Liver (tissue), 8 donors: ENCODE measurements at regions not wholly inside any gene's neighbourhood (a gene's known extent, or its start where the extent isn't known, plus 50 kb on each side); places are given as distances from the start of the nearest gene placed in this dataset.
A peak's percentile ranks its signal among the peaks of the same experiment; 100 is the strongest.

Experiments used
- DNase-seq: peaks from one replicate; pipeline ENCODE4 v3.0.0-alpha.2; 2017; ENCODE audit warnings: low spot score
- H3K27ac ChIP-seq, 2 donors: one replicate each; pipeline ENCODE4 v1.7.0; 2013; ENCODE audit warnings: inconsistent platforms in 2 of 2, low read length in 2 of 2, control low read depth in 1 of 2, low read depth in 1 of 2, mild to moderate bottlenecking in 1 of 2
- H3K27me3 ChIP-seq, 4 donors: one replicate each; pipeline versions ENCODE4 v1.6.1 to v1.7.0; 2013; ENCODE audit warnings: low read length in 3 of 4, inconsistent platforms in 1 of 4, mild to moderate bottlenecking in 1 of 4, moderate library complexity in 1 of 4; ENCODE audit not compliant: control insufficient read depth in 4 of 4, insufficient read depth in 4 of 4
- H3K36me3 ChIP-seq, 4 donors: one replicate each; pipeline versions ENCODE4 v1.6.1 to v1.7.0; 2013; ENCODE audit warnings: low read length in 3 of 4, mild to moderate bottlenecking in 3 of 4, low read depth in 1 of 4, moderate library complexity in 1 of 4; ENCODE audit not compliant: control insufficient read depth in 4 of 4, insufficient read depth in 3 of 4
- H3K4me1 ChIP-seq, 4 donors: one replicate each; pipeline versions ENCODE4 v1.6.1 to v1.7.0; 2013; ENCODE audit warnings: low read length in 3 of 4, mild to moderate bottlenecking in 3 of 4, moderate library complexity in 1 of 4; ENCODE audit not compliant: control insufficient read depth in 4 of 4, insufficient read depth in 4 of 4
- H3K4me3 ChIP-seq, 3 donors: one replicate each; pipeline versions ENCODE4 v1.6.1 to v1.7.0; 2013; ENCODE audit warnings: low read length in 3 of 3, control low read depth in 1 of 3, low read depth in 1 of 3, mild to moderate bottlenecking in 1 of 3
- H3K9ac ChIP-seq, 2 donors: one replicate each; pipeline ENCODE4 v1.7.0; 2013; ENCODE audit warnings: low read length in 2 of 2, mild to moderate bottlenecking in 2 of 2, moderate library complexity in 2 of 2, control low read depth in 1 of 2, low read depth in 1 of 2
- H3K9me3 ChIP-seq, 4 donors: one replicate each; pipeline versions ENCODE4 v1.6.1 to v1.7.0; 2013; ENCODE audit warnings: low read length in 3 of 4; ENCODE audit not compliant: control insufficient read depth in 4 of 4
- CTCF ChIP-seq: fragments of 150-350 bp; IDR thresholded peaks from 2 replicates; pipeline ENCODE4 v1.5.1; 2017; ENCODE audit warnings: improper control_type of control experiment, low read depth, low read length; ENCODE audit not compliant: missing input control
- EGR1 ChIP-seq, 2 donors: IDR thresholded peaks; 2 replicates each; pipeline ENCODE4 v1.6.1; 2016 to 2018; ENCODE audit warnings: antibody characterized with exemption in 2 of 2, low read depth in 2 of 2
- FOXA1 ChIP-seq: IDR thresholded peaks from 2 replicates; pipeline ENCODE4 v1.6.1; 2016; ENCODE audit warnings: antibody characterized with exemption
- FOXA2 ChIP-seq: IDR thresholded peaks from 2 replicates; pipeline ENCODE4 v1.6.1; 2016; ENCODE audit warnings: antibody characterized with exemption
- GABPA ChIP-seq, 2 donors: IDR thresholded peaks in 1 of 2; conservative IDR thresholded peaks in 1 of 2; 2 replicates each; pipeline ENCODE4 v1.6.1; 2016; ENCODE audit warnings: antibody characterized with exemption in 2 of 2, mild to moderate bottlenecking in 1 of 2, moderate library complexity in 1 of 2
- HNF4A ChIP-seq, 2 donors: conservative IDR thresholded peaks; 2 replicates each; pipeline ENCODE4 v1.6.1; 2016; ENCODE audit warnings: antibody characterized with exemption in 2 of 2, mild to moderate bottlenecking in 2 of 2
- HNF4G ChIP-seq: IDR thresholded peaks from 2 replicates; pipeline ENCODE4 v1.6.1; 2016; ENCODE audit warnings: antibody characterized with exemption
- JUND ChIP-seq, 2 donors: IDR thresholded peaks; 2 replicates each; pipeline ENCODE4 v1.6.1; 2016; ENCODE audit warnings: antibody characterized with exemption in 2 of 2
- MAX ChIP-seq: IDR thresholded peaks from 2 replicates; pipeline ENCODE4 v1.6.1; 2016; ENCODE audit warnings: antibody characterized with exemption
- NR2F2 ChIP-seq: IDR thresholded peaks from 2 replicates; pipeline ENCODE4 v1.6.1; 2016; ENCODE audit warnings: antibody characterized with exemption
- RAD21 ChIP-seq, 2 donors: IDR thresholded peaks; 2 replicates each; pipeline ENCODE4 v1.6.1; 2016; ENCODE audit warnings: antibody characterized with exemption in 2 of 2, mild to moderate bottlenecking in 2 of 2
- REST ChIP-seq: IDR thresholded peaks from 2 replicates; pipeline ENCODE4 v1.6.1; 2016; ENCODE audit warnings: antibody characterized with exemption, mild to moderate bottlenecking
- RXRA ChIP-seq, 2 donors: IDR thresholded peaks; 2 replicates each; pipeline ENCODE4 v1.6.1; 2017 to 2018; ENCODE audit warnings: antibody characterized with exemption in 2 of 2, mild to moderate bottlenecking in 1 of 2
- SP1 ChIP-seq: IDR thresholded peaks from 2 replicates; pipeline ENCODE4 v1.6.1; 2018; ENCODE audit warnings: antibody characterized with exemption, mild to moderate bottlenecking
- TAF1 ChIP-seq: conservative IDR thresholded peaks from 2 replicates; pipeline ENCODE4 v1.6.1; 2016; ENCODE audit warnings: antibody characterized with exemption, mild to moderate bottlenecking
- YY1 ChIP-seq: IDR thresholded peaks from 2 replicates; pipeline ENCODE4 v1.6.1; 2016; ENCODE audit warnings: antibody characterized with exemption, mild to moderate bottlenecking
- WGBS: extraction: QIAGEN DNeasy Blood & Tissue Kit; methylation state at CpG from one replicate; pipeline ENCODE4 v1.1.7; 2013; 5-methylcytosine and 5-hydroxymethylcytosine counted together
- donor health status: healthy.
- donor health status: healthy.
- donor health status: healthy.
- donor health status: healthy.
- donor health status: healthy.

- TF ChIP-seq REST (peak; percentile 22), TAF1 (no peak), EGR1 (IDR thresholded peaks at IDR 0.05; ENCODE audit: low read depth in 2 of 2) (no peak)
Measured at GRCh38 chr10:85188770-85189484, 860.5 kb downstream of the CCSER2 start (continued).

GRCh38 chr10:85193796-85194195 is 865.4 kb downstream of the CCSER2 start:
- H3K36me3 ChIP-seq: no peaks in the 10 kb centered on the region
- no peak overlapping the region for H3K4me3 ChIP-seq
- H3K27ac ChIP-seq: no peak overlapping the region
- peaks cover 9 to 23% (median 18%) of the 10 kb centered on the region in 4 donors for H3K4me1 ChIP-seq
- no peaks in the 10 kb centered on the region for H3K27me3 ChIP-seq
- no peak for TF ChIP-seq TAF1
- peak; percentile 18 to 76 for TF ChIP-seq JUND (IDR thresholded peaks at IDR 0.05)
- TF ChIP-seq SP1: no peak
- TF ChIP-seq FOXA1: peak; percentile 77
- TF ChIP-seq EGR1 (IDR thresholded peaks at IDR 0.05; ENCODE audit: low read depth in 2 of 2): no peak
- peak; percentile 93 to 96 for TF ChIP-seq HNF4A (conservative IDR thresholded peaks at IDR 0.05)
- no peak for TF ChIP-seq GABPA (IDR thresholded peaks at IDR 0.05 in 1 of 2, conservative IDR thresholded peaks at IDR 0.05 in 1 of 2)
- TF ChIP-seq YY1: peak; percentile 32
- peak; percentile 89 for TF ChIP-seq FOXA2
- no peak for TF ChIP-seq MAX
- TF ChIP-seq NR2F2: peak; percentile 70
- TF ChIP-seq REST: peak; percentile 27
- TF ChIP-seq HNF4G: peak; percentile 60
- TF ChIP-seq RXRA (IDR thresholded peaks at IDR 0.05): peak; percentile 89 to 90
- no peak for TF ChIP-seq CTCF
- TF ChIP-seq RAD21 (IDR thresholded peaks at IDR 0.05): peak; percentile 47 to 55
- DNase-seq: no peak
- H3K9ac ChIP-seq: no peak overlapping the region
- H3K9me3 ChIP-seq: no peaks in the 10 kb centered on the region
- 24% methylated on average over 3 of the region's 3 CpGs for WGBS
